Osteoblast (primary cell): ENCODE measurements at regions not wholly inside any gene's neighbourhood (a gene's known extent, or its start where the extent isn't known, plus 50 kb on each side); places are given as distances from the start of the nearest gene placed in this dataset.

Experiments used
- DNase-seq: peaks from one replicate; pipeline ENCODE4 v3.0.0; 2011; ENCODE audit warnings: low spot score, mixed read lengths; ENCODE audit not compliant: insufficient read length; ENCODE audit errors: missing footprints
- H2AFZ ChIP-seq: 2 replicates; pipeline ENCODE4 v1.6.0; 2011; ENCODE audit warnings: mild to moderate bottlenecking, low read length
- H3K27ac ChIP-seq: 2 replicates; pipeline ENCODE4 v1.5.1; 2011; ENCODE audit warnings: mild to moderate bottlenecking, low read depth, low read length, moderate library complexity
- H3K27me3 ChIP-seq: 2 replicates; pipeline ENCODE4 v1.6.0; 2012; ENCODE audit warnings: mild to moderate bottlenecking, control low read depth, inconsistent platforms, low read length, moderate library complexity; ENCODE audit not compliant: insufficient read depth
- H3K36me3 ChIP-seq: 2 replicates; pipeline ENCODE4 v1.5.1; 2011; ENCODE audit warnings: mild to moderate bottlenecking, low read length, control low read depth, moderate library complexity; ENCODE audit not compliant: insufficient read depth
- H3K4me1 ChIP-seq: 2 replicates; pipeline ENCODE4 v1.5.1; 2011; ENCODE audit warnings: mild to moderate bottlenecking, low read length, control low read depth, moderate library complexity; ENCODE audit not compliant: insufficient read depth
- H3K4me2 ChIP-seq: 2 replicates; pipeline ENCODE4 v1.6.0; 2011; ENCODE audit warnings: mild to moderate bottlenecking, low read length; ENCODE audit not compliant: insufficient read depth
- H3K4me3 ChIP-seq: fragments of 200-600 bp; sonication (generic); 3 replicates; pipeline ENCODE4 v1.5.1; 2012; ENCODE audit warnings: mild to moderate bottlenecking, low read length, inconsistent platforms; ENCODE audit not compliant: insufficient read depth
- H3K79me2 ChIP-seq: 2 replicates; pipeline ENCODE4 v1.6.0; 2012; ENCODE audit warnings: mild to moderate bottlenecking, low read length, control low read depth, inconsistent platforms; ENCODE audit not compliant: insufficient read depth
- H3K9me3 ChIP-seq: 2 replicates; pipeline ENCODE4 v1.5.1; 2011; ENCODE audit warnings: low read depth, low read length, control low read depth
- H4K20me1 ChIP-seq: 2 replicates; pipeline ENCODE4 v1.6.0; 2012; ENCODE audit warnings: mild to moderate bottlenecking, low read length, control low read depth; ENCODE audit not compliant: insufficient read depth
- CTCF ChIP-seq: IDR thresholded peaks from 2 replicates; pipeline ENCODE4 v1.5.1; 2011; ENCODE audit warnings: mild to moderate bottlenecking, low read depth, low read length, moderate library complexity; ENCODE audit errors: extremely low read depth

GRCh38 chr4:35189988-35190613 is 1054.2 kb downstream of the ARAP2 start:
- no peaks in the 10 kb centered on the region for H3K79me2 ChIP-seq
- H3K4me1 ChIP-seq = no peaks in the 10 kb centered on the region
- H3K4me2 ChIP-seq = no peak overlapping the region
- no peaks in the 10 kb centered on the region for H3K27me3 ChIP-seq
- H4K20me1 ChIP-seq = no peaks in the 10 kb centered on the region
- H3K36me3 ChIP-seq = no peaks in the 10 kb centered on the region
- H2AFZ ChIP-seq = no peak overlapping the region
- no peak for TF ChIP-seq CTCF
- H3K9me3 ChIP-seq = peaks cover 3% of the 10 kb centered on the region
- no peak overlapping the region for H3K4me3 ChIP-seq
- no peak overlapping the region for H3K27ac ChIP-seq
- DNase-seq = no peak

GRCh38 chr4:35201403-35201802 is 1042.9 kb downstream of the ARAP2 start:
- no peak overlapping the region for H3K4me2 ChIP-seq
- H2AFZ ChIP-seq = no peak overlapping the region
- no peaks in the 10 kb centered on the region for H3K36me3 ChIP-seq
- TF ChIP-seq CTCF = no peak
- no peaks in the 10 kb centered on the region for H3K4me1 ChIP-seq
- H3K79me2 ChIP-seq = no peaks in the 10 kb centered on the region
- H3K27ac ChIP-seq = no peak overlapping the region
- no peaks in the 10 kb centered on the region for H4K20me1 ChIP-seq
- no peaks in the 10 kb centered on the region for H3K27me3 ChIP-seq
- DNase-seq = no peak
- H3K4me3 ChIP-seq = no peak overlapping the region
- no peaks in the 10 kb centered on the region for H3K9me3 ChIP-seq

GRCh38 chr4:35216636-35217035 is 1027.7 kb downstream of the ARAP2 start:
- no peaks in the 10 kb centered on the region for H3K79me2 ChIP-seq
- H4K20me1 ChIP-seq = no peaks in the 10 kb centered on the region
- H3K4me1 ChIP-seq = no peaks in the 10 kb centered on the region
- H3K4me3 ChIP-seq = no peak overlapping the region
- H3K36me3 ChIP-seq = no peaks in the 10 kb centered on the region
- no peak for TF ChIP-seq CTCF
- no peak overlapping the region for H3K4me2 ChIP-seq
- H2AFZ ChIP-seq = no peak overlapping the region
- no peaks in the 10 kb centered on the region for H3K9me3 ChIP-seq
- no peak for DNase-seq
- H3K27ac ChIP-seq = no peak overlapping the region
- no peaks in the 10 kb centered on the region for H3K27me3 ChIP-seq

GRCh38 chr4:35217331-35217730 is 1027.0 kb downstream of the ARAP2 start:
- no peaks in the 10 kb centered on the region for H3K9me3 ChIP-seq

More at GRCh38 chr4:35217331-35217730, 1027.0 kb downstream of the ARAP2 start:
- Histone ChIP-seq H3K79me2 (no peaks in the 10 kb centered on the region), H3K4me2 (no peak overlapping the region), H3K36me3 (no peaks in the 10 kb centered on the region), H3K4me3 (no peak overlapping the region), H2AFZ (no peak overlapping the region), H4K20me1 (no peaks in the 10 kb centered on the region), H3K27me3 (no peaks in the 10 kb centered on the region), H3K27ac (no peak overlapping the region), H3K4me1 (no peaks in the 10 kb centered on the region)
- DNase-seq = no peak
- no peak for TF ChIP-seq CTCF
